ENCODE measurements at regions not wholly inside any gene's neighbourhood (a gene's known extent, or its start where the extent isn't known, plus 50 kb on each side); places are given as distances from the start of the nearest gene placed in this dataset.

DNA sequence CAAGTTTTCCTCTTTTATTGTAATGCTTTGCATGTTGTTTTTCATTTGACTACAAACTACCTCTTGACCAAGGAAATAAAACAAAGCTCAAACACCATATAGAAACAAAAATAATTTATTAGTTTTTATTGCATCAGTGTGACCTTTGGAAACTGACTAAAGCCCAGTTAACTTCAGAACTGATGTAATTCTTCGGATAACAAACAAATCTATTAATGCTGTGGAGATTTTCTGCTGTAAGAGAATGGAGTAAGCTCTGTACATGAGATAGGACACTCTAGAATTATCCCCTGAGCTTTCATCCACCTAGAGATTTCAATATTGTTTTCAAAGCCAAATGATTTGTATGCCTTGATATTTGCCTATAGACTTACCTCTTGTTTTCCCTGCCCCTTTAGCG, 154.0 kb upstream of the KCNK2 start:
- no peak for DNase-seq (ENCODE audit: low spot score)

DNA sequence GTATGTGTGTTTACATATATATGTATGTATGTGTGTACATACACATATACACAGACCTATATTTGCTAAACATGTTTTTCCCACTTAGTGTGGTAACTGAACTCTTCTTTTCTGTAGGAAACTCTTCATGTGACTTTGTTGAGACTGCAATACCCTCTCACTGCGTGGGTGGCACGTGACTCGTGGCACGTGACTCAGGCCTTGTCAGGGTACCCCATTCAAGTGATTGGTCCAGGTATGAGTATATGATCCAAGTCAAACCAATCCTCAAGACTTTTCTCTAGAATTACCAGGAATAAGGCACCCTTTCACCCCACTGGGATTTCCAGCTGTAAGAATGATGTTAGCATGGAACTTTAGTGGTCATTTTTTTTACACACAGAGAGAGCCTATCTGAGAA, 149.2 kb upstream of the KCNK2 start:
- DNase-seq (ENCODE audit: low spot score) = no peak

DNA sequence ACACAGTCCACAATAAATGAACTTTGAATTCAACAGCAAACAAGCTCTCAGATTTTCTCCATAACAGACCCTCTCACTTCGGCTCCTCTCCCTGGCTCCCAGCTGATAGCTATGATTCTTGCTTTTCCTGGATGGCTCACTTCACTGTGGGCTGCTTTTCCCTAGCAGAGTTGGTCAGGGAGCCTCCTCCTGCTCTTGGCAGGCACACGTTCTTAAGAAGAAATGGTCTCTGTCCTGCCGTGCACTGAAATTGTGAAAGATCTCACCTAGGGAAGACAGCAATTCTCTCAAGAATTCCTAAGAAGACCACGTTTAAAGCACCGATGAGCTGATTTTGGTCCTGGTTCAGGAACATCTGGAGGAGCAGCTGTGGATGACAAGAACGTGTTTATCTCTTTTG, 148.5 kb upstream of the KCNK2 start:
- no peak for DNase-seq (ENCODE audit: low spot score)

DNA sequence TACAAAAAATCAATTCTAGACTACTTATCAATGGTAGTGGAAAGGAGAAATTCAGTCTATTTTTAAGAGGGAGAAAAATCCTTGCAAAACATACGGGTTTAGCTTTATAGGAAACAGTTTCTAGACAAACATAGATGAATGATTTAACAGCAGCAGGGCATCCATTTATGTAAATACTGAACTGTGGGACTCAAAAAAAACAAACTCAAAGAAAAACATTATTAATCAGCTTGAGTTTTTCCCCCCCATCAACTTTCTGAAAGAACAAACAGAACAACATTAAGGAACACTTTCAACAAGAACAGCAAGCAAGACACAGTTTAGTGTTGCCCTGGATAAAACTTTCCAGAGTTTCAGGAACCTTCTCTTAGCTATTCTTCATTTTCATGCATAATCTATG, 147.3 kb upstream of the KCNK2 start:
- DNase-seq (ENCODE audit: low spot score) = no peak

DNA sequence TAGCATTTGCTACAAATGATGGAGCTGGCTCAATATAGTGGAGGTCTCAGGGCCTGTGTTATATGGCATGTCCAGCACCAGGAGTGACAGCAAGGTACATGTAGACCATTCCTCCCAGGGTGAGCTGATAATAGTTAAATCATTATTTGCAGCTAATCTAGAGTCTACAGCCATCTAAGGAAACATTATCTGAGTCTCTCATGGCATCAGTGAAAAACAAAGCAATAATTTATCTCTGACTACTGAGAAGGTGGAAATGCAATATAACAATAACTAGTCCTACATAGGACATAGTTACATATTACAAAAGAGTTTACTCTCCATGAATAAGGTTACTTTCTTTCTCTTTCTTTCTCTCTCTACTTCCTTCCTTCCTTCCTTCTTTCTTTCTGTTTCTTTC, 143.4 kb upstream of the KCNK2 start:
- DNase-seq (ENCODE audit: low spot score) = no peak

DNA sequence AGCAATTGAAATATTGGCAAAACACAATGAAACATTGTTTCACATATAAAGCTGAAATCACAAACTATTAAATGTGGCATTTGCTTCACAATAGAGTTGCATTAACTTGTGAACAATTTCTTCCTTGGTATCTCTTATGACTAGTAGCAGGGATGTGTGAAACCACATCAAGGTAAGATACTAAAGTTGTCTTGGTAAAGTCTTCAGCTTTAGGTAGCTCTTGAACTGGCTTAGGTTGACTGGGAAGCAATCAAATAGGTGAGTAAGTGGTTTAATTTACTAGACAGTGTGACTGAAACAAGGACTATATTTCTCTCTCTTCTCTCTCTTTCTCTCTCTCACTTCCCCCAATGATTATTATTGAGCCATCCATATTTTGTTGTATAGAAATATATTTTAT, 141.5 kb upstream of the KCNK2 start:
- DNase-seq (ENCODE audit: low spot score) = no peak

DNA sequence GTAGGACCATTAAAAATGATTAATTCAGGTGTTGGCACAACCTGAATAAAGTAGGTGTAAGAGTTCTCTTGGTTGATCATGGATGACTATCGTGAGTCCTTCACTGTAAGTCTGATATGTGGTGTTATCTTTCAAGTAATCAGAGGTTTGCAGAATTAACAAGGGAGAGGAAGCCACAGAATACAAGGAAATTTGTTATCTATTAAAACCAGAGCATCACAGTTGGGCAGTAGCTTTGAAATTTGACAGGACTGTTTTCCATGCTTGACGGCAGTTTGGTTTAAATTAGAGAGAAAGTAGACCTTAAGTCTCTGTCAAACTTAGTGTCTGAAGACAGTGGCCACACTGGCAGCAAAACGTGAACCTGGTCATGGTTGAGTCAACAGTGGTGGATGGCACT, 139.5 kb upstream of the KCNK2 start:
- no peak for DNase-seq (ENCODE audit: low spot score)

DNA sequence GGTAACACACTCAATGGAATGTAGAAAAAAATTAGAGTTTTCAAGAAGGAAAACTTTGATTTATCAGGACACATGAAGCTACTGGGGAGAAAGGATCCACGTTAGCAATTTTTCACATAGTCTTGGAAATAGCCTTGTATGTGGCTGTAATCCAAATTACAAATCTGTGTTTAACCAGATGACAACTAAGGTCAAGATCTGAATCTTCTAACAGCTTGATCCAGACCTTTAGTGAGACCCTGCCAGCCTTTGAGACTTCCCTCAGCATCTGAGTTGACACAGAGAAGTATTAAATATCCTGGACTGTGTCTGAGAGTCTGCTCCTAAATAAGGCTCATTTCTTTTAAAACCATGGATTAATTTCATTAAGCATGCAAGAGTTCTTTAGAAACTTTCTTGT, 135.9 kb upstream of the KCNK2 start:
- no peak for DNase-seq (ENCODE audit: low spot score)

DNA sequence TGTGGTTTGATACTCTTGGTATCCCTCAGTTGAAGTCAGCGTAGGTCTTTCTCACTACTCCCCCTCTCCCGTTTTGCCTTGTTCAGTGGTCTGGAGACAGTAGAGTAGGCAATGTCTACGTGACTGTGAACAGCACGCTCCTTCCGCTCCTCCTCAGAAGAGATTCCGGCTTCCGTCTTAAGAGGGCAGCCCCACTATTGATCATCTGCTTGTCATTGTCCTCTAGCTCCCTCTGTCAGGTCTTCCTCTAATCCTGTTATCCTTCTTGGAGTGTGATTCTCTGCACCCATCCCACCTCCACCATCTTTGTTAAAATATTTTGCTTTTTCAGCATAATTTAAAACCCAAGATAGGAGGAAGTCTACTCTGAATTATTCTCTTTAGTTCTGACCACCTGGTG, 129.9 kb upstream of the KCNK2 start:
- no peak for DNase-seq (ENCODE audit: low spot score)

DNA sequence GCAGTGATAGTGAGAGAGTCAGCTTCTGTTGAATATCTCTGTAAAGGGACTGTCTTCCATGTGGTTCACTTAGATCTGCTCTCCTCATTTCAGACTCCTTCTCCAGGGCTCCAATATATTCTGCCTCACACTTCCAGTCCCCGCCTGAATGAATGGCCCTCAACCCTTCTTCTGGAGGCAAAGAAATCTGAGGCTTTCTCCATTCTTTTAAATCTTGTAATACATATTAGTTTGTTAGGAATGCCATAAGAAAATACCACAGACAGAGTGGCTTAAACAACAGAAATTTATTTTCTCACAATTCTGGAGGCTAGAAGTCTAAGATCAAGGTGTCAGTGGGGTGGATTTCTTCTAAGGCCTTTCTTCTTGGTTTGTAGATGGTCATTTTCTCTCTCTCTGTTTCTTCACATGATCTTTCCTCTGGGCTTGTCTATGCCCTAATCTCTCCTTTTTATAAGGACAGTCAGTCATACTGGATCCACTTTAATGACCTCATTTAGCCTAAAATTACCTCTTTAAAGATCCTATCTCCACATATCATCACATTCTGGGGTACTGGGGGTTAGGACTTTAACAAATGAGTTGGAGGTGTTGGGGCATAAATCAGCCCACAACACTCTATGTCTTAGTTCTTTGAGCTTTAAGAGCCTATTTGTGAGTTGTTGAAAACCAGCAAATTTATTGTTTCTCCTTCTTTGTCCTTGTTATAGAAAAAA, 128.5 kb upstream of the KCNK2 start:
- no peak for DNase-seq (ENCODE audit: low spot score)

DNA sequence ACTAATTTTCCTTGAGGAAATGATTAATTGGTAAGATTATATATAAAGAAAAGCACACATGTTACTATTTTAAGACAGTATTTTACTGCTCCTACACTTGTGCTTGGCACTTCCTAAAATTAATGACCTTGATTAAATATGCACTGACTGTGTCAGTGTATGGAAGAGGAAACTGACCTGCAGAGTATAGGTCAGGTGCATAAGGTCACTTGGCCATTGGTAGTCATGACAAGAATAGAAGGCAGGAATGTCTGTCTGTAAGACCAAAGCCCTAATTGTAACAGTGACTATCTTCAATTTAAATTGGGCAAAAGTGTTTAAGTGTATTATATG, 128.0 kb upstream of the KCNK2 start:
- no peak for DNase-seq (ENCODE audit: low spot score)

DNA sequence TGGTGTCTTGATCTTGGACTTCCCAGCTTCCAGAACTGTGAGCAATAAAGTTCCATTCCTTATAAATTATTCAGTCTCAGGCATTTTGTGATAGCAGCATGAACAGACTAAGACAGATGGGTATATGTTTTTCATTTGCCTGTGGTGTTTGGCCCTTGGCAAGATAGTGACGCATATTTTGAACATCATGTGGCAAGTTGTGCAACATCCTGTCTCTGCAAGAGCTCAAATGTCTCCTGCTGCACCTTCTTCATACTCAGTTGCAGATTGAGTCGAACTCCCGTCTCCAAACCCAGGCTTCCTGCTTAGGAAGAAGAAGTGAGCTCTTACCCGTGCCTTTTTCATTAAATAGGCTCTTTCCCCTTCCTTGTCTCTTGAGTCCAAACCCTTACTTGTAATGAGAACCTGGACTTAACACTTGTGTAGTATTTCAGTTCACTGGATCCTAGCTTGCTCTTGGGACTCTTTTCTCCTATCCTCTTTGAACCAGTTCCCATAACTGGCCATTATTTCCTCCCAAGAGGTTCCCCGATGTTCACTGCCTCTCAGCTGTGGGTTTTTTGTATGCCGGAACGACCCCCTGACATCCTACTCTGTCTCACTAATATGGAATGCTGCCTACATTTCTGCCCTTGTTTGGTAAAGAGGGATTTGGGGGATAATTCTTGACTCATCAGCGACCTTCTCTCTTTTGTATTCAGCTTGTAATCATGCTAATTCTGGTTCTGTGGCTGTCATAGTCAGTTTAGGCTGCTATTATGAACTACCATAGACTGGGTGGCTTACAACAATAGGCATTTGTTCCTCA, 125.0 kb upstream of the KCNK2 start:
- DNase-seq (ENCODE audit: low spot score) = no peak

DNA sequence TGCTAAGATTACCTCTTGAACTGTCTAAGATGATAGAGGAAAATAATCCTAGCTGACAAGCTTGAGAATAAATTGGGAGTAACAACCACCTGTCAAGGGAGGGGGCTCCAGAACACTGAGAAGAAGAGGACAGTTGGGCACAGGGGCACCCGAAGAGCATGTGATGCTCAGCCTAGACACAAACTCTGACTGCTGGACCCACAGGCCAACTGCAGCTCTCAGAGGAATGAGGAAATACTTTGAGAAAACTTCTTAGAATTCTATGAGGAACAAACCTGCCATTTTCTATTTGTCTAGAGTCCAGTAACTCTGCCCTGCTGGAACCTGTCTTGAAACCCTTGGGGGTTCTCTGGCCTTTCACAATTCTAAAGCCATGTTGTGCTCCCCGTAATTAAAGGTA, 124.1 kb upstream of the KCNK2 start:
- DNase-seq (ENCODE audit: low spot score) = no peak

DNA sequence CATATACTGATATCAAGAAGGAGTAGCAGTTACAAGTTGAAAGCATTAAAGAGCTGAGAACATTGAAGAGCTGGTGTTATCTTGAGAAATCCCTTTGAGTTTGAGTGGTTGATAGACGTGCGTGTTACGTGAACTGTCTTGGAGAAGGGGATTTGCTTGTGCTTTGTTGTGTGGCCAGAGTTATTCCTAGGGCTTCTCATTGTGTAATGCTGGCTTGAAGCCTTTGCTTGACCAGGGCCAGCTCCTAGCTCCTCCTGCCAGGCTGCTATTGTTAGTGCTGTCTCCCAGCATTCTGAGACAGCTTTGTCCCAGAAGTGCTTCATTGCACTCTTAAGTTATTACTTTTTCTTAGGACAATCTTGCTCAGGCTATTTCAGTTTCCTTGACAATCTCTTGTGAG, 116.2 kb upstream of the KCNK2 start:
- DNase-seq (ENCODE audit: low spot score) = no peak

DNA sequence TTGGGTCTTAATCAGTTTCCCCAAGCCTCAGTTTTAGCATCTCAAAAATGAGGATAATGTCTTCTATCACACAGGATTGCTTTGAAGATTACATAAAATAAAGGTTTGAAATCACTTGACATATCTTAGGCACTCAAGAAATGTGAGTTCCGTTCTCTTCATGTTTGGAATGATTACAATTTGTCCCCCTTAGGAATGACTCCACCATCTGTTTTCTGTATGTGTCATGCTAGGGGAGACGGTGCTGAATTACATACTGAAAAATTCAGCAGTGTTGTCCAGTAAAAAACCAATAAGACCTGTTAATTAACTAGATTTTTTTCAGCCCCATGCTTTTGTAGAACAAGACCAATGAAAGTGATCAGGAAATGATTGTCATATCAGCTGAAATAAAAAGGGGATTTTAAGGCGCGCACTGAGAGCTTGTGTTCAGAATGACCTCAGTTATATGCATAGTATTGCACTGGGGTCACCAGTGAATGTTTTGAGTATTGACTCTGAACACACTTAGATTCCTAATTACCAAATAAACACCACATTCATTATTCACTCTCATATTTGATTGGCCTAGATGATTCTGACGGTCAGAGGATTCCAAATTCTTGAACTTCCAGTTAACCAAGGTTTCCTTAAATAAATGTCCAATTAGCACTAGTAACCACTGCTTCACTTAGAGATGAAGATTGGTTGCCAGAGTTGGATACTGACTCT, 114.5 kb upstream of the KCNK2 start:
- DNase-seq (ENCODE audit: low spot score) = no peak

DNA sequence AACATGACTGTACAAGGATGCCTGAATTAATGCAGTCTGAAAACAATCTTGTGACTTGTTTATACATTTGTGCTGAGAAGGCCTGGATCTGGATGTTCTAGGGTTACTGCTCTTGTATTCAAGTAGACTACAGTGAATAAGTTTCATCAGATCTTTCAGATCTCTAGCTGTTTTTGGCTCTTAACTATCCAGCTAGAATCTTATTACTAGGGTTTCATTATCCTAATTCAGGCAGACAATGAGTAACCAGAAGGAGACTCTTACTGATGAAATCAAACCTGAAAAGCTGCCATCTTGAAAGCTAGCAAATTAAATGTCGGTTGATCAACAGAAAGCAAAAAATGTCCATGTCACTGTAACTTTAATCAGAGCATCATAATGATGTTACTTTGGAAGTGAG, 112.5 kb upstream of the KCNK2 start:
- DNase-seq (ENCODE audit: low spot score) = no peak

DNA sequence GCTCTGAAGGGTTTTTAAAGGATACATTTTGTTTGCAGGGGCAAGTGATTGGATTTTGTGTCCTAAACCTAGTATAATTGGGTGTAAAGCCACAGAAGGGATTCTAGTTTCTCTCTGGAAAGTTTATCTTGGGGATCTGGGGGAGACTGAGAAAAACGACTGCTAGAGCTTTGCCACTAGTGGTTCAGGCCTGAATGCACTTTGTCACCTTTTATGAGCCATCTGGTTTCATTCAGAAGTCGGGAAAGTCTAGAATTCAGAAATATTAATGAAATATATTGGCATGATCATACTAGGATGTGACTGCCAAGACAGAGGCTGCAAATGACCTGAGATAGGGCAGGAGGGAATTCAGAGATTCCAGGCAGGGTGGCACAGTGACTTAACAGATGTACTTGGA, 111.5 kb upstream of the KCNK2 start:
- no peak for DNase-seq (ENCODE audit: low spot score)

DNA sequence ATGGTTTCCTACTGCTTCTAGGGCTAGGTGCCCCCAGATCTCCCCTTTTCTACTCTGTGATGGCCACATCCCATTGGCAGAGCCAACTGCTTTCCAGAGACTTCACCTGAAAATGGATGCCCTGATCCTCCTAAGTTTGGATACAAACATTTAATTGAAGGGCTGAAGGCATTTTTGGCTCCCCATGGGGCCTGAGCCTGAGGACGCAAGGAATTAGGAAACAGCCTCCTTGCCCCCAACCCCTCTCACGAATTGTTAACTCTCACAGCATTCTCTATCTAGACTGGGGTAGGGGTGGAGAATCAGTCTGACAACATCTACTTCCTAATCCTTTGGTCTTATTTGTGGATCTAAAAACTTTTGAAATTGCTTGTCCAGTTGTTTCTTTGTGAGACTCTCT, 108.5 kb upstream of the KCNK2 start:
- DNase-seq (ENCODE audit: low spot score) = no peak

DNA sequence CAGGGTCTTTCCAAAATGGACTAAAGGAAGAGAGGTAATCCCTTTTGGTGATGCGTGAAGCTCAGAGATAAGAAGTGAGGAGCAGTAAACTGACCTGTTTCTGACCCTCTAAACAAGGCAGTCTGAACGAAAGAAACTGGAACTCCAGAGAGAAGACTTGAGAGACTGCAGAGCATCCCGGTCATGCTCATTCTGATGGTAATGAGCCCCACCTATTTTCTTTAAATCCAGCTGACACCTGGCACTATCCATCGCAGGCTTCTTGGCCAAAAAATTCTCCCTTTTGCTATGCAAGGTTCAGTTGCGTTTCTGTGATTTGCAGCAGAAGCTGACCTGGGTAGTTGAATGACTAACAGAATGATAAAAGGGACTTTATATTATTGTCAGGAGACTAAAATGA, 105.9 kb upstream of the KCNK2 start:
- no peak for DNase-seq (ENCODE audit: low spot score)

DNA sequence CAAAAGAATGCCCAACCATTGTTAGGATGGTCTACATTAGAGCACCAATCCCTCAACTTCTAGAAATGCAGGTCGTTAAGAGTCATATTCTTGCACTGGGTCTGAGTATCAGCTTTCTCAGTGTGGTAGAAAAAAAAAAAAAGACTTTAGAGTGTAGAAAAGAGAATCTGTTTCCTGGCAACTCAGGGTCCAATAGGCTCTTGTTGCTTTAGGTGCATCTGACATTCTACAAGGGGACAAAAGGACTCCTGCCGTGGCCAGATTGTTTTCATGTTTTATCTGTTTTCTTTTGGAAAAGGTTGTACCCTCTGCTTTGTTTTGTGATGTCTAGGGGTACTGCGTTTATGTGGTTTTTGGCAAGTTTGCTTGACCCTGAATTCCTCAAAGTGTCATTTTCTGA, 105.4 kb upstream of the KCNK2 start:
- no peak for DNase-seq (ENCODE audit: low spot score)

DNA sequence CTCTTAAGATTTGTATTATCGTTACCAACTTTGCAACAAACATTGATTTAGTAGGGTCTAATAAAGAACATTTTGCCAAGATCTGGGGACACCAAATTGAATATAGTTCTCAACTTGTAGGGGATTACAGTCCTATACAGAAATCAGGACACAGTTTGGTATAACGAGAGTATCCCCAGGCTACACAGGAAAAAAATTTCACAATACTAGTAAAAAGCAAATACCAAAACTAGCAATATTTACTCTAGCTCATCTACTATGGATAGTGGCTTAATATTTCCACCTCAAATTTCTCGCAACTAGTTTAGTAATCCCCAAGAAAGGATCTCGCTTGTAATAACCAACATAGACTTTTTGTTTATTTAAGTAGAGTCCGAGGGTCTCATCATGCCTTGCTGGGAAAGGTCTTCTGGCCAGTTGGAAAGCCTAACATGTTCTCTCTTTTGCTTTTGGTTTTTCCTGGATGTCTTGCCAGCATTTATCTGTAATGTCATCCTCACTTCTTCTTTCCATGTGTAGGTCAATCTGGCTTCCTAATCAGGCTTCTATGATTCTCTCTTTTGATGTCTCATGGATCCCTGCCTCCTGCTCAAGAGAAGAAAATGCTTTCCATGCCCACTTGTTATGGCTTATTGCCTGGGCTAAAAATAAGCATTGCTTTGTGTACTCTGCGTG, 104.7 kb upstream of the KCNK2 start:
- DNase-seq (ENCODE audit: low spot score) = no peak

DNA sequence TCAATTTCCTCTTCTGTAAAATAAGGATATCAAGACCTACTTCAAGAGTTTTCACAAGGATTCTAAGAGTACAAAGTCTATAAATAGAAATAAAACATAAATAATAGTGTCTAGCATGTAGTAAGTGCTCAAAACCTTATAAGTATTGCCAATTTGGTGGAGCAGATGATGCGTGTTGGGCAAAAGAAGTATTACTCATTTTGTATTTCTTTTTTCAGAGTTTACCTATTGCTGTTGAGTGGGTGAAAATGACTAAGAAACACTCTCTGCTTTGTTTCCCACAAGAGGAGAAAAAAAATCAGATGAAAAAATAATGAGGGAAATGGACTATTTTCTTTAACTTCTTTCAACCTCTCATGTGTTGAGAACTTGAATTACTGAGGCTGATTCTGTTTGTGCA, 103.3 kb upstream of the KCNK2 start:
- DNase-seq (ENCODE audit: low spot score) = no peak

DNA sequence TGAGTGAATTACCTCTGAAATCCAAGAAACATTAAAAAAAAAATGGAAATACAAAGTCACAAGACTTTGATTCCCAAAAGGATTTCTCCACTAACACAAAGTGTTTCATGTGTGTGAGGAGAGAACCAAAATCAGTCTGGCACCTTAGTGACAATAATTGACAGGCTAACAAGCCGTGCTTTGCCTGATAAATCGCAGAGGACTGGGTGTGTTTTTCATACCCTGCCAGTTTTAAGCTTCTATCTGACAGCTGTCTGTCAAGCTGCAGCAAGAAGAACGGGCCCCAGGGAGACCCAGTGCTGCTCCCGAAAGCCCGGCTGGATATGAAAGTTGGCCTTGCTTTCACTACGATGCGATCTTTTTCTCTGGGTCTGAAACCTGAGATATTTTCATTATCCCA, 101.6 kb upstream of the KCNK2 start:
- no peak for DNase-seq (ENCODE audit: low spot score)
